MM.1S (cell line): ENCODE measurements at regions not wholly inside any gene's neighbourhood (a gene's known extent, or its start where the extent isn't known, plus 50 kb on each side); places are given as distances from the start of the nearest gene placed in this dataset.

Experiments used
- EZH2 ChIP-seq: fragments of 300-600 bp; sonication (generic); optimal IDR thresholded peaks from 2 replicates; pipeline ENCODE3; 2017; ENCODE audit warnings: low read depth, mild to moderate bottlenecking, antibody characterized with exemption, low read length, mixed read lengths
- EZH2phosphoT487 ChIP-seq: fragments of 300-600 bp; sonication (generic); IDR thresholded peaks from 2 replicates; pipeline ENCODE4 v1.6.1; 2018; ENCODE audit warnings: antibody characterized with exemption, low read length
- TF ChIP-seq, protein P1 (sequence below): fragments of 300-600 bp; sonication (generic); IDR thresholded peaks from 2 replicates; pipeline ENCODE4 v1.5.1; 2016; ENCODE audit warnings: antibody characterized with exemption, low read length, mixed read lengths

DNA sequence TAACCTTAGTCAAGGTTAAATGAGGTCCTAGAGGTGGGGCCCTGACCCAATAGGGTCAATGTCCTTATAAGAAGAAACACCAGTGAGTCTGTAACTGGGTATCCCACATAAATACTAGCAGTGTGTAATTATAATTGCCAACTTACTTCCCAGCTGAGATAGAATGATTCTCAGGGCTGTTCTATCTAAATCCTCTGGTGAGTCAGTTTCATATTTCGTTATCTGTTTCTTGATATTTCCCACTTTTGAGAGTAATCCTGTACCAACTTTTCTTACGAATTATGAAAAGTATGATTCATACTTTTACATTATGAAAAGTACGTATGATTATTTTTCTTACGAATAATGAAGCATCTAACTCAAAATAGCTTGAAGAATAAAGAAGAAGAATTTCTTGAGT is 546.8 kb upstream of the NETO1 start:
- TF ChIP-seq, protein P1, sequence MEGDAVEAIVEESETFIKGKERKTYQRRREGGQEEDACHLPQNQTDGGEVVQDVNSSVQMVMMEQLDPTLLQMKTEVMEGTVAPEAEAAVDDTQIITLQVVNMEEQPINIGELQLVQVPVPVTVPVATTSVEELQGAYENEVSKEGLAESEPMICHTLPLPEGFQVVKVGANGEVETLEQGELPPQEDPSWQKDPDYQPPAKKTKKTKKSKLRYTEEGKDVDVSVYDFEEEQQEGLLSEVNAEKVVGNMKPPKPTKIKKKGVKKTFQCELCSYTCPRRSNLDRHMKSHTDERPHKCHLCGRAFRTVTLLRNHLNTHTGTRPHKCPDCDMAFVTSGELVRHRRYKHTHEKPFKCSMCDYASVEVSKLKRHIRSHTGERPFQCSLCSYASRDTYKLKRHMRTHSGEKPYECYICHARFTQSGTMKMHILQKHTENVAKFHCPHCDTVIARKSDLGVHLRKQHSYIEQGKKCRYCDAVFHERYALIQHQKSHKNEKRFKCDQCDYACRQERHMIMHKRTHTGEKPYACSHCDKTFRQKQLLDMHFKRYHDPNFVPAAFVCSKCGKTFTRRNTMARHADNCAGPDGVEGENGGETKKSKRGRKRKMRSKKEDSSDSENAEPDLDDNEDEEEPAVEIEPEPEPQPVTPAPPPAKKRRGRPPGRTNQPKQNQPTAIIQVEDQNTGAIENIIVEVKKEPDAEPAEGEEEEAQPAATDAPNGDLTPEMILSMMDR, result no peak
- TF ChIP-seq EZH2 (no peak), EZH2phosphoT487 (no peak)
